ENCODE measurements at regions not wholly inside any gene's neighbourhood (a gene's known extent, or its start where the extent isn't known, plus 50 kb on each side); places are given as distances from the start of the nearest gene placed in this dataset.
"Not testable (repeated sequence)": the region's sequence is repeated elsewhere in the genome, so short reads cannot be mapped to it uniquely, and the experiment has no call there.

DNA sequence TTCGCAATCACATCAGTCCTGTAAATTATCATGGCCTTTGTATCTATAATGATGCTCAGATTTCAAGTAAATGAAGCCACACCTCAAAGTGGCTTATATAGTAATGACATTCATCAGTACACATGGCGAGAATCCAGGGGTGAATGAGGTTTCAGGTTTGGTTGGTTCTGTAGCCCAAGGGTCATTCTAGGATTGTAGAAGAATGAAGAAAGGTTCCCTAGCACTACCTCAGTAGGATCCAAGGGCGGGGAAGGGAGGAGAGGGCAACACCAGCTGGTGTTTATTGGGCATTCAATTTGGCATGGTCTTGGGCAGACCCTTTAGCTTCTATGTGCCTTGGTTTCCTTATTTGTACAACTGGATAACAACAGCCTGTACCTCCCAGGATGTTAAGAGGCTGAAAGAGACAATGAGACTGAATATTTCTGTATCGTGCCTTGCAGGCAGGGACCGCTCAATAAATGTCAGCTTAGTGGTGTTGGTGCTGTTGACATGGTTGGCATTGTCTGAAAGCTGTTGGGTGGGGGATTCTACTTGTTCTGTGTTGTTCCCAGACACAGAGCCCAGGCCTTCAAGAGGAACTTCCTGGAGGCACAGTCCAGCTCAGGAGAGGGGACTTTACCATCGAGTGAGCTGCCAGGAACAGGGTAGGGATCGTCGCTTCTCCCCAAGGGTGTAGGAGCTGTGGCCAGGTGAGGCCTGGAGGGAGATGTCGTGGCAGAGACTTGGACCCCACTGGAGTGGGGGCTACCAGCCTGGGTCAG is 388.2 kb downstream of the PTPRU start:
- Mint-ChIP-seq H3K27me3 (peaks cover 4% of the 10 kb centered on the region), H3K4me1 (no peaks in the 10 kb centered on the region), H3K9me3 (peaks cover 0 to 4% (median 0%) of the 10 kb centered on the region in 7 donors), H3K27ac (no peak overlapping the region), H3K4me3 (no peak overlapping the region), H3K36me3 (no peaks in the 10 kb centered on the region)
- DNase-seq (no peak), ATAC-seq (ENCODE audit: low read depth in 2 of 2) (no peak)
- Histone ChIP-seq H3K27ac (ENCODE audit: insufficient read depth, low read length, poor library complexity, severe bottlenecking) (no peak overlapping the region), H3K27me3 (ENCODE audit: control insufficient read depth, insufficient read depth, low read length) (no peaks in the 10 kb centered on the region), H3K36me3 (ENCODE audit: control insufficient read depth, insufficient read depth, low read length) (no peaks in the 10 kb centered on the region), H3K9me3 (ENCODE audit: control insufficient read depth in 2 of 2, low read length in 2 of 2) (no peaks in the 10 kb centered on the region), H3K4me3 (ENCODE audit: low read depth, low read length) (no peak overlapping the region), H3K4me1 (ENCODE audit: control insufficient read depth, insufficient read depth, low read length, poor library complexity, severe bottlenecking) (no peaks in the 10 kb centered on the region)

- Histone ChIP-seq H3K27ac (ENCODE audit: insufficient read depth, low read length, poor library complexity, severe bottlenecking) (no peak overlapping the region), H3K4me1 (ENCODE audit: control insufficient read depth, insufficient read depth, low read length, poor library complexity, severe bottlenecking) (no peaks in the 10 kb centered on the region), H3K4me3 (ENCODE audit: low read depth, low read length) (no peak overlapping the region), H3K27me3 (ENCODE audit: control insufficient read depth, insufficient read depth, low read length) (no peaks in the 10 kb centered on the region), H3K9me3 (ENCODE audit: control insufficient read depth in 2 of 2, low read length in 2 of 2) (no peaks in the 10 kb centered on the region), H3K36me3 (ENCODE audit: control insufficient read depth, insufficient read depth, low read length) (no peaks in the 10 kb centered on the region)
- no peak overlapping the region for H3K4me3 Mint-ChIP-seq
- H3K27me3 Mint-ChIP-seq = peaks cover 4% of the 10 kb centered on the region
- ATAC-seq (ENCODE audit: low read depth in 2 of 2) (no peak), DNase-seq (no peak)
- H3K4me1 Mint-ChIP-seq = no peaks in the 10 kb centered on the region
- no peak overlapping the region for H3K27ac Mint-ChIP-seq
- peaks cover 0 to 4% (median 1%) of the 10 kb centered on the region in 7 donors for H3K9me3 Mint-ChIP-seq
- H3K36me3 Mint-ChIP-seq = no peaks in the 10 kb centered on the region
These were observed 387.2 kb downstream of the PTPRU start for GRCh38 chr1:29623501-29623900.

- no peaks in the 10 kb centered on the region for H3K36me3 Mint-ChIP-seq
These were observed 385.6 kb downstream of the PTPRU start for GRCh38 chr1:29621826-29622435.

GRCh38 chr1:29620631-29621030 is 384.3 kb downstream of the PTPRU start:
- H3K9me3 Mint-ChIP-seq = peaks cover 0 to 1% (median 0%) of the 10 kb centered on the region in 7 donors
- peaks cover 4% of the 10 kb centered on the region for H3K27me3 Mint-ChIP-seq
- H3K27ac Mint-ChIP-seq = no peak overlapping the region
- H3K4me3 ChIP-seq (ENCODE audit: low read depth, low read length) = no peak overlapping the region
- H3K4me1 Mint-ChIP-seq = no peaks in the 10 kb centered on the region
- H3K9me3 ChIP-seq (ENCODE audit: control insufficient read depth in 2 of 2, low read length in 2 of 2) = no peaks in the 10 kb centered on the region
- no peaks in the 10 kb centered on the region for H3K36me3 ChIP-seq (ENCODE audit: control insufficient read depth, insufficient read depth, low read length)
- no peak overlapping the region for H3K4me3 Mint-ChIP-seq
- H3K4me1 ChIP-seq (ENCODE audit: control insufficient read depth, insufficient read depth, low read length, poor library complexity, severe bottlenecking) = no peaks in the 10 kb centered on the region
- no peaks in the 10 kb centered on the region for H3K27me3 ChIP-seq (ENCODE audit: control insufficient read depth, insufficient read depth, low read length)
- DNase-seq = no peak
- H3K27ac ChIP-seq (ENCODE audit: insufficient read depth, low read length, poor library complexity, severe bottlenecking) = no peak overlapping the region
- ATAC-seq (ENCODE audit: low read depth in 2 of 2) = no peak
- no peaks in the 10 kb centered on the region for H3K36me3 Mint-ChIP-seq

More at GRCh38 chr1:29621826-29622435, 385.6 kb downstream of the PTPRU start:
- no peaks in the 10 kb centered on the region for H3K4me1 Mint-ChIP-seq
- no peak overlapping the region for H3K4me3 ChIP-seq (ENCODE audit: low read depth, low read length)
- H3K9me3 Mint-ChIP-seq = peaks cover 0 to 2% (median 0%) of the 10 kb centered on the region in 7 donors
- no peaks in the 10 kb centered on the region for H3K36me3 ChIP-seq (ENCODE audit: control insufficient read depth, insufficient read depth, low read length)
- H3K27me3 Mint-ChIP-seq = peaks cover 4% of the 10 kb centered on the region
- no peak overlapping the region for H3K27ac Mint-ChIP-seq
- no peak overlapping the region for H3K4me3 Mint-ChIP-seq
- H3K4me1 ChIP-seq (ENCODE audit: control insufficient read depth, insufficient read depth, low read length, poor library complexity, severe bottlenecking) = no peaks in the 10 kb centered on the region
- no peak overlapping the region for H3K27ac ChIP-seq (ENCODE audit: insufficient read depth, low read length, poor library complexity, severe bottlenecking)
- DNase-seq = no peak
- no peaks in the 10 kb centered on the region for H3K27me3 ChIP-seq (ENCODE audit: control insufficient read depth, insufficient read depth, low read length)
- ATAC-seq (ENCODE audit: low read depth in 2 of 2) = no peak
- H3K9me3 ChIP-seq (ENCODE audit: control insufficient read depth in 2 of 2, low read length in 2 of 2) = no peaks in the 10 kb centered on the region

GRCh38 chr1:29607236-29607635 is 370.9 kb downstream of the PTPRU start:
- no peak overlapping the region for H3K4me3 Mint-ChIP-seq
- Histone ChIP-seq H3K4me1 (ENCODE audit: control insufficient read depth, insufficient read depth, low read length, poor library complexity, severe bottlenecking) (no peaks in the 10 kb centered on the region), H3K27ac (ENCODE audit: insufficient read depth, low read length, poor library complexity, severe bottlenecking) (no peak overlapping the region), H3K36me3 (ENCODE audit: control insufficient read depth, insufficient read depth, low read length) (no peaks in the 10 kb centered on the region), H3K4me3 (ENCODE audit: low read depth, low read length) (no peak overlapping the region), H3K27me3 (ENCODE audit: control insufficient read depth, insufficient read depth, low read length) (no peaks in the 10 kb centered on the region), H3K9me3 (ENCODE audit: control insufficient read depth in 2 of 2, low read length in 2 of 2) (peaks cover 0 to 3% of the 10 kb centered on the region in 2 experiments)
- peaks cover 2 to 6% (median 3%) of the 10 kb centered on the region in 7 donors for H3K9me3 Mint-ChIP-seq
- no peaks in the 10 kb centered on the region for H3K4me1 Mint-ChIP-seq
- ATAC-seq (ENCODE audit: low read depth in 2 of 2) (no peak), DNase-seq (no peak)
- peaks cover 5% of the 10 kb centered on the region for H3K27me3 Mint-ChIP-seq
- H3K36me3 Mint-ChIP-seq = no peaks in the 10 kb centered on the region
- H3K27ac Mint-ChIP-seq = no peak overlapping the region

DNA sequence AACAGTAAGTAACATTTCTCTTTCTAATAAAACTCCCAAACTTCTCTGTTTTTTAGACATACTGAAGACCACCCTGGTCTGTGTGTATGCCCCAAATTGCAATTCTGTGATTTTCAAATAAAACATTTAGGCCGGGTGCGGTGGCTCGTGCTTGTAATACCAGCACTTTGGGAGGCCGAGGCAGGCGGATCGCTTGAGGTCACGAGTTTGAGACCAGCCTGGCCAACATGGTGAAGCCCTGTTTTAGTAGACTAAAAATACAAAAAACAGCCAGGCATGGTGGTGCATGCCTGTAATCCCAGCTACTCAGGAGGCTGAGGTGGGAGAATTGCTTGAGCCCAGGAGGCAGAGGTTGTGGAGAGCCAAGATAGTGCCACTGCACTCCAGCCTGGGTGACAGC is 368.5 kb downstream of the PTPRU start:
- ATAC-seq (ENCODE audit: low read depth in 2 of 2); DNase-seq; H3K4me1 Mint-ChIP-seq; H3K36me3 Mint-ChIP-seq; H3K4me3 ChIP-seq (ENCODE audit: low read depth, low read length); H3K36me3 ChIP-seq (ENCODE audit: control insufficient read depth, insufficient read depth, low read length); H3K9me3 Mint-ChIP-seq; H3K4me3 Mint-ChIP-seq; H3K27me3 Mint-ChIP-seq; H3K27ac Mint-ChIP-seq; H3K27me3 ChIP-seq (ENCODE audit: control insufficient read depth, insufficient read depth, low read length); H3K27ac ChIP-seq (ENCODE audit: insufficient read depth, low read length, poor library complexity, severe bottlenecking); H3K4me1 ChIP-seq (ENCODE audit: control insufficient read depth, insufficient read depth, low read length, poor library complexity, severe bottlenecking); H3K9me3 ChIP-seq (ENCODE audit: control insufficient read depth in 2 of 2, low read length in 2 of 2): not testable (repeated sequence)

- H3K27ac Mint-ChIP-seq = no peak overlapping the region
- H3K4me1 Mint-ChIP-seq = no peaks in the 10 kb centered on the region
- no peaks in the 10 kb centered on the region for H3K36me3 ChIP-seq (ENCODE audit: control insufficient read depth, insufficient read depth, low read length)
- ATAC-seq (ENCODE audit: low read depth in 2 of 2) = no peak
- no peak overlapping the region for H3K4me3 Mint-ChIP-seq
- H3K4me1 ChIP-seq (ENCODE audit: control insufficient read depth, insufficient read depth, low read length, poor library complexity, severe bottlenecking) = no peaks in the 10 kb centered on the region
- no peak for DNase-seq
- no peak overlapping the region for H3K4me3 ChIP-seq (ENCODE audit: low read depth, low read length)
- H3K27ac ChIP-seq (ENCODE audit: insufficient read depth, low read length, poor library complexity, severe bottlenecking) = no peak overlapping the region
- peaks cover 0 to 3% of the 10 kb centered on the region in 2 experiments for H3K9me3 ChIP-seq (ENCODE audit: control insufficient read depth in 2 of 2, low read length in 2 of 2)
- H3K9me3 Mint-ChIP-seq = peaks cover 2 to 5% (median 3%) of the 10 kb centered on the region in 7 donors
- no peaks in the 10 kb centered on the region for H3K36me3 Mint-ChIP-seq
- H3K27me3 Mint-ChIP-seq = peaks cover 5% of the 10 kb centered on the region
- H3K27me3 ChIP-seq (ENCODE audit: control insufficient read depth, insufficient read depth, low read length) = no peaks in the 10 kb centered on the region
These were observed 367.3 kb downstream of the PTPRU start for GRCh38 chr1:29603622-29604021.

DNA sequence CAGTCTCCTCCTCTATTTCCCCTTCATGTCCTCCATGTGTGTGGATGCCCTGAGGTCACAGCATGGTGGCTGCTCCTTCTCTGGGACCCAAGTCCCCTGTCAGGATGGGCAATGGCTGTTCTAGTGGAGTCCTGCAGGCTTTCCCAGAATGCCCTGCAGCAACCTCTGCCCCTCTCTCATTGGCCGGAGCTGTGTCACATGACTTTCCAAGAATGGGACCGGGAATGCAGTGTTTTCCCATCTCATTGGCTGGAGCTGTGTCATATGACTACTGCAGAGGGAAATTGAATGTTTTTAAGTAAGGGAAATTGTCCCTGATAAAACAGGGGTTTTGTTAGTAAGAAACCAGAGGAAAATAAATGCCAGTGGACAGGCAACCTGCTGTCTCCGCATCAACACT is 365.9 kb downstream of the PTPRU start:
- H3K27me3 ChIP-seq (ENCODE audit: control insufficient read depth, insufficient read depth, low read length) = no peaks in the 10 kb centered on the region
- H3K4me3 Mint-ChIP-seq = no peak overlapping the region

More for the DNA sequence above, 365.9 kb downstream of the PTPRU start:
- H3K4me1 Mint-ChIP-seq = no peaks in the 10 kb centered on the region
- peaks cover 0 to 3% (median 0%) of the 10 kb centered on the region in 7 donors for H3K9me3 Mint-ChIP-seq
- no peak for DNase-seq
- Histone ChIP-seq H3K9me3 (ENCODE audit: control insufficient read depth in 2 of 2, low read length in 2 of 2) (no peaks in the 10 kb centered on the region), H3K4me3 (ENCODE audit: low read depth, low read length) (no peak overlapping the region), H3K36me3 (ENCODE audit: control insufficient read depth, insufficient read depth, low read length) (no peaks in the 10 kb centered on the region), H3K4me1 (ENCODE audit: control insufficient read depth, insufficient read depth, low read length, poor library complexity, severe bottlenecking) (no peaks in the 10 kb centered on the region), H3K27ac (ENCODE audit: insufficient read depth, low read length, poor library complexity, severe bottlenecking) (no peak overlapping the region)
- H3K27me3 Mint-ChIP-seq = peaks cover 10% of the 10 kb centered on the region
- no peak for ATAC-seq (ENCODE audit: low read depth in 2 of 2)
- H3K27ac Mint-ChIP-seq = no peak overlapping the region
- no peaks in the 10 kb centered on the region for H3K36me3 Mint-ChIP-seq
